H9 (cell line): ENCODE measurements at regions not wholly inside any gene's neighbourhood (a gene's known extent, or its start where the extent isn't known, plus 50 kb on each side); places are given as distances from the start of the nearest gene placed in this dataset.
A peak's percentile ranks its signal among the peaks of the same experiment; 100 is the strongest.

Experiments
- DNase-seq: peaks from one replicate; pipeline ENCODE4 v3.0.0-alpha.2; 2017
- H2AFZ ChIP-seq: one replicate; pipeline ENCODE4 v1.6.1; 2013; ENCODE audit warnings: mild to moderate bottlenecking, low read length, control low read depth, moderate library complexity
- H2AK5ac ChIP-seq: 2 replicates; pipeline ENCODE4 v1.6.1; 2013; ENCODE audit warnings: low read length, control low read depth, mixed read lengths; ENCODE audit not compliant: insufficient read length
- H2BK120ac ChIP-seq: one replicate; pipeline ENCODE4 v1.6.1; 2013; ENCODE audit warnings: low read depth, mild to moderate bottlenecking, low read length, control low read depth, inconsistent platforms; ENCODE audit not compliant: poor library complexity, severe bottlenecking
- H2BK12ac ChIP-seq: 2 replicates; pipeline ENCODE4 v1.6.1; 2013; ENCODE audit warnings: low read length, control low read depth, mixed read lengths, low read depth; ENCODE audit not compliant: insufficient read length
- H2BK15ac ChIP-seq: 2 replicates; pipeline ENCODE4 v1.6.1; 2013; ENCODE audit warnings: low read depth, low read length, control low read depth
- H2BK20ac ChIP-seq: one replicate; pipeline ENCODE4 v1.6.1; 2013; ENCODE audit warnings: low read depth, mild to moderate bottlenecking, low read length, control low read depth, inconsistent platforms; ENCODE audit not compliant: poor library complexity, severe bottlenecking
- H2BK5ac ChIP-seq: 2 replicates; pipeline ENCODE4 v1.6.1; 2013; ENCODE audit warnings: low read length, control low read depth, mixed read lengths; ENCODE audit not compliant: insufficient read length
- H3K14ac ChIP-seq: 2 replicates; pipeline ENCODE4 v1.6.1; 2013; ENCODE audit warnings: low read length, control low read depth; ENCODE audit not compliant: insufficient read depth
- H3K18ac ChIP-seq: 2 replicates; pipeline ENCODE4 v1.6.1; 2013; ENCODE audit warnings: low read depth, mild to moderate bottlenecking, mixed read lengths, low read length, control low read depth; ENCODE audit not compliant: insufficient read length
- H3K23ac ChIP-seq: 2 replicates; pipeline ENCODE4 v1.6.1; 2013; ENCODE audit warnings: low read length, control low read depth, mixed read lengths, low read depth; ENCODE audit not compliant: insufficient read length
- H3K23me2 ChIP-seq: 2 replicates; pipeline ENCODE4 v1.6.1; 2013; ENCODE audit warnings: low read depth, mild to moderate bottlenecking, mixed read lengths, low read length, control low read depth; ENCODE audit not compliant: insufficient read length, poor library complexity, severe bottlenecking
- H3K27ac ChIP-seq: 2 replicates; pipeline ENCODE4 v1.5.1; 2013; ENCODE audit warnings: low read length, control low read depth, mixed read lengths, low read depth; ENCODE audit not compliant: insufficient read length
- H3K27me3 ChIP-seq: 2 replicates; pipeline ENCODE4 v1.6.1; 2013; ENCODE audit warnings: low read length, control low read depth, inconsistent platforms; ENCODE audit not compliant: insufficient read depth
- H3K4ac ChIP-seq: 2 replicates; pipeline ENCODE4 v1.6.1; 2013; ENCODE audit warnings: low read depth, mild to moderate bottlenecking, control low read depth, inconsistent platforms, low read length, moderate library complexity
- H3K4me1 ChIP-seq: 2 replicates; pipeline ENCODE4 v1.6.1; 2013; ENCODE audit warnings: low read length, control low read depth, inconsistent platforms; ENCODE audit not compliant: insufficient read depth
- H3K4me2 ChIP-seq: 2 replicates; pipeline ENCODE4 v1.6.1; 2013; ENCODE audit warnings: low read length, control low read depth, mixed read lengths; ENCODE audit not compliant: insufficient read length, insufficient read depth
- H3K56ac ChIP-seq: 2 replicates; pipeline ENCODE4 v1.6.1; 2013; ENCODE audit warnings: low read depth, mild to moderate bottlenecking, mixed read lengths, low read length, control low read depth; ENCODE audit not compliant: insufficient read length
- H3K79me1 ChIP-seq: 2 replicates; pipeline ENCODE4 v1.6.1; 2013; ENCODE audit warnings: low read depth, mild to moderate bottlenecking, moderate library complexity, low read length, control low read depth, inconsistent platforms; ENCODE audit not compliant: insufficient read depth, poor library complexity, severe bottlenecking
- H3K79me2 ChIP-seq: 2 replicates; pipeline ENCODE4 v1.6.1; 2013; ENCODE audit warnings: low read length, control low read depth, inconsistent platforms; ENCODE audit not compliant: insufficient read depth
- H3K9ac ChIP-seq: 2 replicates; pipeline ENCODE4 v1.6.1; 2013; ENCODE audit warnings: low read length, control low read depth, mixed read lengths; ENCODE audit not compliant: insufficient read length; ENCODE audit errors: extremely low read depth
- H3K9me3 ChIP-seq: one replicate; pipeline ENCODE4 v1.6.1; 2013; ENCODE audit warnings: low read depth, low read length, inconsistent platforms; ENCODE audit not compliant: control insufficient read depth
- H3T11ph ChIP-seq: one replicate; pipeline ENCODE4 v1.6.1; 2013; ENCODE audit warnings: mild to moderate bottlenecking, low read length, control low read depth, inconsistent platforms
- H4K20me1 ChIP-seq: one replicate; pipeline ENCODE4 v1.6.1; 2013; ENCODE audit not compliant: control insufficient read depth, insufficient read length, insufficient read depth
- H4K5ac ChIP-seq: 2 replicates; pipeline ENCODE4 v1.6.1; 2013; ENCODE audit warnings: low read depth, mild to moderate bottlenecking, mixed read lengths, low read length, control low read depth; ENCODE audit not compliant: insufficient read length
- H4K8ac ChIP-seq: replicated peaks from 2 replicates; pipeline ENCODE4 v1.6.1; 2013; ENCODE audit warnings: low read length, control low read depth, mixed read lengths, low read depth; ENCODE audit not compliant: insufficient read length
- H4K91ac ChIP-seq: 2 replicates; pipeline ENCODE4 v1.6.1; 2013; ENCODE audit warnings: low read depth, mild to moderate bottlenecking, moderate library complexity, mixed read lengths, low read length, control low read depth; ENCODE audit not compliant: insufficient read length
- H3K27ac Mint-ChIP-seq, 3 experiments: 2 replicates in 2 of 3; 3 replicates in 1 of 3; pipeline ENCODE4 v1.8.0; 2020 to 2021; ENCODE audit warnings: mixed read lengths in 3 of 3, mild to moderate bottlenecking in 1 of 3, moderate library complexity in 1 of 3
- H3K27me3 Mint-ChIP-seq: 2 replicates; pipeline ENCODE4 v1.8.0; 2021; ENCODE audit warnings: low read depth, mild to moderate bottlenecking, moderate library complexity, mixed read lengths
- H3K36me3 Mint-ChIP-seq, 3 experiments: 2 replicates in 2 of 3; 3 replicates in 1 of 3; pipeline ENCODE4 v1.8.0; 2020 to 2021; ENCODE audit warnings: low read depth in 3 of 3, mixed read lengths in 3 of 3; ENCODE audit not compliant: insufficient read depth in 1 of 3
- H3K4me1 Mint-ChIP-seq, 2 experiments: 2 replicates each; pipeline ENCODE4 v1.8.0; 2020; ENCODE audit warnings: mixed read lengths in 2 of 2
- H3K4me3 Mint-ChIP-seq, 2 experiments: 2 replicates in 1 of 2; 3 replicates in 1 of 2; pipeline ENCODE4 v1.8.0; 2020 to 2021; ENCODE audit warnings: mild to moderate bottlenecking in 2 of 2, mixed read lengths in 2 of 2, moderate library complexity in 1 of 2
- H3K9me3 Mint-ChIP-seq, 2 experiments: 2 replicates in 1 of 2; 3 replicates in 1 of 2; pipeline ENCODE4 v1.8.0; 2020; ENCODE audit warnings: mild to moderate bottlenecking in 2 of 2, mixed read lengths in 2 of 2, moderate library complexity in 1 of 2
- CTCF ChIP-seq: fragments of 200-600 bp; sonication (generic); conservative IDR thresholded peaks from 3 replicates; pipeline ENCODE4 v1.8.0; 2021; ENCODE audit warnings: antibody characterized with exemption, mild to moderate bottlenecking
- WGBS: extraction: QIAGEN DNeasy Blood & Tissue Kit; methylation state at CpG from one replicate; pipeline ENCODE4 v1.1.7; 2013; ENCODE audit warnings: missing lambda C conversion rate, low lambda C conversion rate, mixed read lengths; ENCODE audit not compliant: insufficient read length; ENCODE audit errors: extremely low coverage; 5-methylcytosine and 5-hydroxymethylcytosine counted together

- Mint-ChIP-seq H3K9me3 (no peaks in the 10 kb centered on the region), H3K4me3 (no peak overlapping the region), H3K36me3 (no peaks in the 10 kb centered on the region), H3K4me1 (no peaks in the 10 kb centered on the region), H3K27ac (no peak overlapping the region), H3K27me3 (no peaks in the 10 kb centered on the region)
- Histone ChIP-seq H2AK5ac (no peak overlapping the region), H2BK120ac (no peak overlapping the region), H4K20me1 (no peaks in the 10 kb centered on the region), H4K8ac (no peak overlapping the region), H3K27me3 (no peaks in the 10 kb centered on the region), H2BK15ac (no peak overlapping the region), H3K4me2 (no peak overlapping the region), H3K18ac (no peak overlapping the region), H3K79me1 (no peaks in the 10 kb centered on the region), H3K56ac (no peak overlapping the region), H3K9ac (no peak overlapping the region), H3K23me2 (no peaks in the 10 kb centered on the region), H3K4ac (no peak overlapping the region), H2BK12ac (no peak overlapping the region), H3K4me1 (no peaks in the 10 kb centered on the region), H3K79me2 (no peaks in the 10 kb centered on the region), H2BK20ac (no peak overlapping the region), H4K5ac (no peak overlapping the region), H3T11ph (no peak overlapping the region), H3K14ac (no peak overlapping the region), H3K23ac (no peak overlapping the region), H4K91ac (no peak overlapping the region), H2AFZ (peak overlapping the region; percentile 45), H3K9me3 (no peaks in the 10 kb centered on the region), H2BK5ac (no peak overlapping the region), H3K27ac (no peak overlapping the region)
- no peak for TF ChIP-seq CTCF
- WGBS = no CpG with 5 or more reads among the region's 1 CpG
- DNase-seq = no peak
These were observed 58.3 kb downstream of the SIX1 start for GRCh38 chr14:60590991-60591414.
